GM12878 (cell line): ENCODE measurements at regions not wholly inside any gene's neighbourhood (a gene's known extent, or its start where the extent isn't known, plus 50 kb on each side); places are given as distances from the start of the nearest gene placed in this dataset.

ENCODE experiments used
- ATAC-seq: fragments of 200-7000 bp; cut with Tn5 transposase; 3 replicates; pipeline ENCODE4 v1.9.1; 2020; ENCODE audit warnings: mild to moderate bottlenecking, moderate library complexity
- BruUV-seq: library from RNA; stranded (reverse); fragments of 400-500 nt; replicated peaks from 2 replicates; lab custom pipeline; 2021; lab: Mats Ljungman, UMichigan
- CTCF ChIA-PET: fragments of 300-600 bp; sonication (Branson Sonifier 250); formaldehyde crosslinking; extraction: SDS; loops from one replicate; lab custom pipeline; 2021; ENCODE audit warnings: inconsistent platforms; lab: Yijun Ruan, JAX
- POLR2A ChIA-PET: fragments of 350-600 bp; formaldehyde crosslinking; extraction: SDS; loops from one replicate; lab custom pipeline; 2021; ENCODE audit warnings: inconsistent platforms; lab: Charles Lee
- RAD21 ChIA-PET: fragments of 300-600 bp; sonication (Branson Sonifier 250); formaldehyde crosslinking; loops from one replicate; lab custom pipeline; 2023; ENCODE audit warnings: antibody characterized with exemption; ENCODE audit not compliant: unreplicated experiment; lab: Charles Lee
- SMC1A ChIA-PET: fragments of 300-600 bp; sonication (Branson Sonifier 250); formaldehyde crosslinking; loops from one replicate; lab custom pipeline; 2023; ENCODE audit not compliant: unreplicated experiment, uncharacterized antibody; lab: Charles Lee
- DNase-seq: peaks from one replicate; pipeline ENCODE4 v3.0.0-alpha.2; 2011; ENCODE audit warnings: low read depth, low spot score
- FAIRE-seq: peaks from 3 replicates; lab custom pipeline; 2011; peaks lifted over from hg19 to GRCh38; lab: Jason Lieb, UNC
- H2AFZ ChIP-seq: 2 replicates; pipeline ENCODE4 v1.6.0; 2011; ENCODE audit warnings: low read depth, low read length, control low read depth; ENCODE audit not compliant: control insufficient read depth
- H3K27ac ChIP-seq: 2 replicates; pipeline ENCODE4 v1.5.1; 2011; ENCODE audit warnings: control low read depth; ENCODE audit not compliant: control insufficient read depth, insufficient read depth
- H3K27me3 ChIP-seq, 2 experiments: replicated peaks in 1 of 2; 2 replicates each; pipeline versions ENCODE4 v1.6.0 to v1.6.1; 2011; ENCODE audit warnings: low read length in 1 of 2; ENCODE audit not compliant: control insufficient read depth in 2 of 2, insufficient read depth in 2 of 2
- H3K36me3 ChIP-seq, 2 experiments: 2 replicates each; pipeline ENCODE4 v1.5.1; 2011; ENCODE audit warnings: low read length in 1 of 2; ENCODE audit not compliant: control insufficient read depth in 2 of 2, insufficient read depth in 2 of 2
- H3K4me1 ChIP-seq: 2 replicates; pipeline ENCODE4 v1.6.1; 2011; ENCODE audit warnings: mild to moderate bottlenecking, low read length, moderate library complexity, mixed read lengths; ENCODE audit not compliant: control insufficient read depth, insufficient read depth
- H3K4me2 ChIP-seq: 2 replicates; pipeline ENCODE4 v1.6.0; 2011; ENCODE audit warnings: control low read depth; ENCODE audit not compliant: control insufficient read depth, insufficient read depth
- H3K4me3 ChIP-seq: fragments of 200-600 bp; sonication (generic); 2 replicates; pipeline ENCODE4 v1.5.1; 2016
- H3K79me2 ChIP-seq: 2 replicates; pipeline ENCODE4 v1.6.0; 2011; ENCODE audit warnings: low read length; ENCODE audit not compliant: control insufficient read depth, insufficient read depth
- H3K9ac ChIP-seq: 2 replicates; pipeline ENCODE4 v1.8.0; 2011; ENCODE audit warnings: low read length, control low read depth, mixed read lengths; ENCODE audit not compliant: control insufficient read depth, insufficient read depth
- H3K9me3 ChIP-seq: replicated peaks from 3 replicates; pipeline ENCODE4 v1.5.1; 2011; ENCODE audit warnings: mild to moderate bottlenecking, low read length; ENCODE audit not compliant: control insufficient read depth, insufficient read depth
- H4K20me1 ChIP-seq: 2 replicates; pipeline ENCODE4 v1.6.0; 2011; ENCODE audit not compliant: control insufficient read depth, insufficient read depth
- BACH1 ChIP-seq: fragments of 450-650 bp; IDR thresholded peaks from 2 replicates; pipeline ENCODE4 v1.6.1; 2017; ENCODE audit warnings: mild to moderate bottlenecking, borderline replicate concordance
- EED ChIP-seq: sonication (generic); IDR thresholded peaks from 2 replicates; pipeline ENCODE4 v1.6.1; 2016; ENCODE audit warnings: antibody characterized with exemption, low read depth
- HCFC1 ChIP-seq: fragments of 150-350 bp; IDR thresholded peaks from 2 replicates; pipeline ENCODE4 v1.6.1; 2014; ENCODE audit warnings: low read length
- NR2C1 ChIP-seq: fragments of 450-650 bp; IDR thresholded peaks from 2 replicates; pipeline ENCODE4 v1.6.1; 2017; ENCODE audit warnings: antibody characterized with exemption, mild to moderate bottlenecking, moderate library complexity
- YBX1 ChIP-seq: fragments of 450-650 bp; IDR thresholded peaks from 2 replicates; pipeline ENCODE4 v1.6.1; 2016; ENCODE audit warnings: antibody characterized with exemption
- YY1 ChIP-seq: IDR thresholded peaks from 2 replicates; pipeline ENCODE4 v1.6.1; 2011; ENCODE audit warnings: low read depth, mild to moderate bottlenecking, low read length
- WGBS: methylation state at CpG from one replicate; pipeline ENCODE4 v1.1.6; 2016; ENCODE audit warnings: low lambda C conversion rate; ENCODE audit not compliant: insufficient replicate concordance, insufficient coverage; ENCODE audit errors: missing lambda C conversion rate; 5-methylcytosine and 5-hydroxymethylcytosine counted together
- in situ Hi-C: fragments of 300-500 bp; cut with MboI; formaldehyde crosslinking; loops from 9 replicates; pipeline ENCODE4 v1.14.3; 2018; ENCODE audit warnings: mixed read lengths
- intact Hi-C: fragments of 100-400 bp; cut with micrococcal nuclease; formaldehyde crosslinking; loops from one replicate; pipeline ENCODE4 v1.14.2; 2022; ENCODE audit not compliant: unreplicated experiment
- TF ChIP-seq, protein P1 (sequence below): fragments of 450-650 bp; IDR thresholded peaks from 2 replicates; pipeline ENCODE4 v1.6.1; 2017; ENCODE audit warnings: low read depth, mild to moderate bottlenecking, moderate library complexity

GRCh38 chr2:186299610-186300009, 186.4 kb upstream of the ZC3H15 start:
- FAIRE-seq, result no peak
- WGBS, result 30% methylated on average over 1 of the region's 1 CpG

DNA sequence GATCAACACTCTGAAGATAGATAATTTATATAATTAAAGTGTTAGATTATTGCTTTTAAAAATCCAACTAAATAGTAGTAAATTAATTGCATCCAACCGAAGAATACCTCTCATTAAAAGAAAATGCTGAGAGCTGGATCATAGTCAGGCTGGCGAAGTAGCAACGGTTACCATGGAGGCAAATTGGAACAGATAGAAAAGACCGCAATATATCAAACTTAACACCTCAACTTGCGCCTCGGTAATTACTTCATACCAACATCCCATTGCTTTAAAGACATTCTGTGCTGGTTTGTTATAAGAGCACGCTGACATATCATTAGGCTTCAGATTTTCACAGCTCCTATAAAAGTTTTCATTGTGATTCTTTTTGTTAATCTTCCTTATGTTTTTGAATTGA, 183.8 kb upstream of the ZC3H15 start:
- CTCF ChIA-PET, result interaction anchor here (0.6 to 1.2 kb wide), 2 partner anchors 104 to 350 kb away, joined by 3 to 4 read pairs; no protein-coding TSS in a partner anchor
- no peak overlapping the region for H3K4me2 ChIP-seq
- intact Hi-C loops, result no loop called here

More at GRCh38 chr2:186299610-186300009, 186.4 kb upstream of the ZC3H15 start:
- ATAC-seq, result no peak
- no peak overlapping the region for H2AFZ ChIP-seq
- H3K4me2 ChIP-seq, result no peak overlapping the region
- H3K36me3 ChIP-seq, result no peaks in the 10 kb centered on the region
- H3K4me1 ChIP-seq, result no peaks in the 10 kb centered on the region
- RAD21 ChIA-PET, result no interaction called here
- no peak for DNase-seq
- H3K9me3 ChIP-seq, result no peaks in the 10 kb centered on the region; the same call in 2 of the 3 replicates
- SMC1A ChIA-PET, result interaction anchor here (1.2 kb wide), 1 partner anchor 8 kb away, joined by 3 read pairs; no protein-coding TSS in a partner anchor
- H3K79me2 ChIP-seq, result no peaks in the 10 kb centered on the region
- no peak overlapping the region for H3K4me3 ChIP-seq
- TF ChIP-seq YBX1, result no peak
- TF ChIP-seq HCFC1, result no peak
- no peak overlapping the region for H3K9ac ChIP-seq
- H4K20me1 ChIP-seq, result no peaks in the 10 kb centered on the region
- no TSS peak for BruUV-seq
- no peaks in the 10 kb centered on the region for H3K27me3 ChIP-seq
- POLR2A ChIA-PET, result interaction anchor here (1.2 kb wide), 1 partner anchor 12 kb away, joined by 3 read pairs; no protein-coding TSS in a partner anchor
- intact Hi-C loops, result no loop called here
- no peak overlapping the region for H3K27ac ChIP-seq
- in situ Hi-C loops, result no loop called here
- CTCF ChIA-PET, result no interaction called here

More for the DNA sequence above, 183.8 kb upstream of the ZC3H15 start:
- POLR2A ChIA-PET, result no interaction called here
- RAD21 ChIA-PET, result no interaction called here
- SMC1A ChIA-PET, result no interaction called here
- Histone ChIP-seq H3K36me3 (no peaks in the 10 kb centered on the region), H3K4me3 (no peak overlapping the region)
- TF ChIP-seq EED, result no peak
- no peak for TF ChIP-seq YY1
- no peak for TF ChIP-seq BACH1
- TF ChIP-seq, protein P1, sequence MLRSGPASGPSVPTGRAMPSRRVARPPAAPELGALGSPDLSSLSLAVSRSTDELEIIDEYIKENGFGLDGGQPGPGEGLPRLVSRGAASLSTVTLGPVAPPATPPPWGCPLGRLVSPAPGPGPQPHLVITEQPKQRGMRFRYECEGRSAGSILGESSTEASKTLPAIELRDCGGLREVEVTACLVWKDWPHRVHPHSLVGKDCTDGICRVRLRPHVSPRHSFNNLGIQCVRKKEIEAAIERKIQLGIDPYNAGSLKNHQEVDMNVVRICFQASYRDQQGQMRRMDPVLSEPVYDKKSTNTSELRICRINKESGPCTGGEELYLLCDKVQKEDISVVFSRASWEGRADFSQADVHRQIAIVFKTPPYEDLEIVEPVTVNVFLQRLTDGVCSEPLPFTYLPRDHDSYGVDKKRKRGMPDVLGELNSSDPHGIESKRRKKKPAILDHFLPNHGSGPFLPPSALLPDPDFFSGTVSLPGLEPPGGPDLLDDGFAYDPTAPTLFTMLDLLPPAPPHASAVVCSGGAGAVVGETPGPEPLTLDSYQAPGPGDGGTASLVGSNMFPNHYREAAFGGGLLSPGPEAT, result no peak
- TF ChIP-seq YBX1, result no peak
- TF ChIP-seq NR2C1, result no peak
- TF ChIP-seq, all 136 proteins: peak for 0
- Histone ChIP-seq H3K4me1 (no peaks in the 10 kb centered on the region), H3K27me3 (no peaks in the 10 kb centered on the region), H3K79me2 (no peaks in the 10 kb centered on the region), H4K20me1 (no peaks in the 10 kb centered on the region), H2AFZ (no peak overlapping the region), H3K27ac (no peak overlapping the region), H3K9ac (no peak overlapping the region), H3K9me3 (no peaks in the 10 kb centered on the region; the same call in 2 of the 3 replicates)
- no peak for FAIRE-seq
- BruUV-seq, result no TSS peak
- no peak for ATAC-seq
- in situ Hi-C loops, result no loop called here
- WGBS, result 98% methylated on average over 7 of the region's 7 CpGs
- DNase-seq, result no peak
